Astrocyte of the spinal cord (primary cell): ENCODE measurements at regions not wholly inside any gene's neighbourhood (a gene's known extent, or its start where the extent isn't known, plus 50 kb on each side); places are given as distances from the start of the nearest gene placed in this dataset.

ENCODE experiments used
- DNase-seq: peaks from one replicate; pipeline ENCODE4 v3.0.0; 2011; ENCODE audit warnings: low read depth, low spot score
- H3K4me3 ChIP-seq: 2 replicates; pipeline ENCODE4 v1.5.1; 2011; ENCODE audit warnings: low read depth, mild to moderate bottlenecking, low read length, moderate library complexity
- in situ Hi-C: cut with HindIII; loops from 2 replicates; pipeline ENCODE4 v1.10.0; 2017; ENCODE audit warnings: low sequenced_read_pairs
- TF ChIP-seq, protein P1 (sequence below): IDR thresholded peaks from 2 replicates; pipeline ENCODE4 v1.5.1; 2012; ENCODE audit warnings: low read depth, mild to moderate bottlenecking, low read length, inconsistent platforms

DNA sequence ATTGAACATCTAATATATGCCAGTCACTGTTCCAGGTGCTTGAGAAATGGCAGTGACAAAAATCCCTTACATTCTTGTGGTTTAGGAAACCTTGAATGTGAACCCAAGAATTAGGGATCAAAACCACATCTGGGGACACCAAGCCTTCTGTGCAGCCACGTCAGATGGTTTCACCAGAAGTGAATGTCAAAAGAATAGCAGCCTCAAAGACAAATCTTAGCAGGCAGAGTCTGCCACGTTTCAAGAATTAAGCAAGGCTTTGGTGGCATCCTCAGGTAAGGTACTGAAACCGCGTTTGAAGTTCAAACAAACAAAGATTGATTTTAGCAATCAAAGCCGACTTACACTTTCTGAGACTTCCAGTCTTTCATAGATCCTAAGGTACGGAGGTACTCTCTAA, 225.5 kb upstream of the GNAI1 start:
- DNase-seq: no peak
- TF ChIP-seq, protein P1, sequence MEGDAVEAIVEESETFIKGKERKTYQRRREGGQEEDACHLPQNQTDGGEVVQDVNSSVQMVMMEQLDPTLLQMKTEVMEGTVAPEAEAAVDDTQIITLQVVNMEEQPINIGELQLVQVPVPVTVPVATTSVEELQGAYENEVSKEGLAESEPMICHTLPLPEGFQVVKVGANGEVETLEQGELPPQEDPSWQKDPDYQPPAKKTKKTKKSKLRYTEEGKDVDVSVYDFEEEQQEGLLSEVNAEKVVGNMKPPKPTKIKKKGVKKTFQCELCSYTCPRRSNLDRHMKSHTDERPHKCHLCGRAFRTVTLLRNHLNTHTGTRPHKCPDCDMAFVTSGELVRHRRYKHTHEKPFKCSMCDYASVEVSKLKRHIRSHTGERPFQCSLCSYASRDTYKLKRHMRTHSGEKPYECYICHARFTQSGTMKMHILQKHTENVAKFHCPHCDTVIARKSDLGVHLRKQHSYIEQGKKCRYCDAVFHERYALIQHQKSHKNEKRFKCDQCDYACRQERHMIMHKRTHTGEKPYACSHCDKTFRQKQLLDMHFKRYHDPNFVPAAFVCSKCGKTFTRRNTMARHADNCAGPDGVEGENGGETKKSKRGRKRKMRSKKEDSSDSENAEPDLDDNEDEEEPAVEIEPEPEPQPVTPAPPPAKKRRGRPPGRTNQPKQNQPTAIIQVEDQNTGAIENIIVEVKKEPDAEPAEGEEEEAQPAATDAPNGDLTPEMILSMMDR: no peak
- no peak overlapping the region for H3K4me3 ChIP-seq
- in situ Hi-C loops: no loop called here

DNA sequence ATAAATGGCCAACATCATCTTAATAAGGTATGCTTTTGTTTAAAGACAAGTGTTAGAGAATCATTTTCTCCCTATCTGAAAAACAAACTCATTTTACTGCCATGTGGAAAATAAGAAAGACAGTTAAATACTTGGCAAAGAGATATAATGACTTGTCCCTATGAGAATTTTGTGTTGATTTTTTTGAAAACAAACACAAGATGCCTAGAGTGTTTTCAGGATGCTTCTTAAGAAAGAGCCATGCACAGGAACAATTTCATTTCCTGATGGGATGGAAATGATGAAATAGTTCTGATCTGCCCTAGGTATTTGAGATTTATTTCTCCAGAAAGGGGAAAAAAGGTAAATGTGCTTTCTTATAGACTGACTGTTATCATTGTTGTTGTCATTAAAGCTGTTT, 237.5 kb upstream of the GNAI1 start:
- in situ Hi-C loops: no loop called here
- no peak for DNase-seq
- H3K4me3 ChIP-seq: no peak overlapping the region
- TF ChIP-seq, protein P1: no peak

DNA sequence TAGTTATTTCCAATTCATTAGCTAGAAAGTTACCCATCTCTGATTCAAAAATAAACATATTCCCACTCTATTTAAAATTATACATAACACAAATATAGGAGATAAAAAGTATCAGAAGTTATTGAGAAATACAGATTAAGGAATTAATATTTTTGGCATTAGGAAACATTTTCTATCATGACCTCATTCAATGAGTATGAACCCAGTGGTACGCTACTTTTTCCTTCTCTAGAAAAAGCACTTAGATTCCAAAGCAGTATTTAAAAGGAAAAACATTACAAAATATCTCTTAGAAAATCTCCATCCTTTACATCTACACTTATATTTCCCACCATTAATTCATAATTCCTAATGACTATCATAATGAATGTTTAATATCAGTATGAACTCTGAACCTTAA, 240.6 kb upstream of the GNAI1 start:
- TF ChIP-seq, protein P1: no peak
- no peak for DNase-seq
- in situ Hi-C loops: no loop called here
- no peak overlapping the region for H3K4me3 ChIP-seq

DNA sequence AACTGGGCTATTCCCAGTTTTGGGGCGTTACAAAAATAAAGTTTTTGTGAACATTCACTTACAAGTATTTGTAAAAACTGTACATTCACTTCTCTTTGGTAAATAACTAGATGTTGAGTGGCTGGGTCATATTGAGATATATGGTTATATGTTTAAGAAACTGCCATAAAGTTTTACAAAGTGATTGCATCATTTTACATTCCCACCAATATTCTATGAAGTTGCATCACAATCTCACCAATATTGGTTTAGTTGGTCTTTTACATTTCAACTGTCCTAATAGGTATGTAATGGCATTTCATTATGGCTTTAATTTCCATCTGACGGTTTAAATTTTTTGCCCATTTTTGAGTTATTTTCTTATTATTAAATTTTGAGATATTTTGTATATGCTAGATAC, 251.7 kb upstream of the GNAI1 start:
- in situ Hi-C loops: no loop called here
- TF ChIP-seq, protein P1: no peak
- no peak for DNase-seq
- no peak overlapping the region for H3K4me3 ChIP-seq

DNA sequence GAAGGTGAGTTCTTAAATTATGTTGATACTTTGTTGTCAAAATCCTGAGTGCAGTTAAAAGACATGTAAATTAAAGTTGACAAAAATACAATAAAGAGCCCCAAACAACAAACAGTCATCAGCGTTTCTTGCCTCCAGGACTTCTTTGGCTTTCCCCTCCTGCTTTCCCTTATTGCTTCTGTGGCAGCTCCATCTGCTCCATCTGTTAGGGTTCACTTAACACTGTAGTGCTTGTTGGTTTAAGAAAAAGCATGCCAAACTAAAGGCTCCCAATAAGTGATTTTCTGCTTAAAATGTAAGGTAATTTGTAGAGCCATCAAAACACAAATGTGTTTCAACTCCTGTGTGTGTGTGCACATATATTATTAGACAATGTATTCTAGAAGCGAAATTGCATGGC, 254.3 kb upstream of the GNAI1 start:
- in situ Hi-C loops: no loop called here
- no peak overlapping the region for H3K4me3 ChIP-seq
- DNase-seq: no peak
- TF ChIP-seq, protein P1: no peak

DNA sequence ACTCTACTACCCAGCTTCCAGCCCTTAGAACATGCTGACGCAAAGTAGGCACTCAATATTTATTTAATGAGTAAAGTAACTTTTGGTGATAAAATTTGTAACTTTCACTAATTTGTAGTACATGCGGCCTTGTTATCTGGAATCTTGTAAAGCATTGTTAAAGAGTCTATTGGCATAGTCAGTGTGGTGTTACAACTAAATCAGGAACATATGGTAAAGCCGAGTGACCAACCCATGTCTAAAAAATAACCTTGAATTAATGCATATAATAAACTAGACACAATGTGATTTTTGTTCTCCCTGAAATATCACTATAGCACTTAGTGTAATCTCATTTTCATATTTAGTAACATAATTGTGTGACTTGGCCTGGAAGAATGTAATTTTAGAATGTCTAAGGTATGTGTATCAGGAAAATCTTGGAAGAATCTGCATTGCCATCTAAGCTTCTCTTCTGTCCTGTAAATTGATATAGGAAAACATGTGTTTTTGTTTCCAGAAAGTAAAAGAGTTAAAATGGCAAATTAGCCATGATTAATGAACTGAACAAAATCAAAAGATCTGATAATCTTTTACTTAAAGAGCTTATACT, 256.7 kb upstream of the GNAI1 start:
- TF ChIP-seq, protein P1: no peak
- no peak for DNase-seq
- H3K4me3 ChIP-seq: no peak overlapping the region
- in situ Hi-C loops: no loop called here

DNA sequence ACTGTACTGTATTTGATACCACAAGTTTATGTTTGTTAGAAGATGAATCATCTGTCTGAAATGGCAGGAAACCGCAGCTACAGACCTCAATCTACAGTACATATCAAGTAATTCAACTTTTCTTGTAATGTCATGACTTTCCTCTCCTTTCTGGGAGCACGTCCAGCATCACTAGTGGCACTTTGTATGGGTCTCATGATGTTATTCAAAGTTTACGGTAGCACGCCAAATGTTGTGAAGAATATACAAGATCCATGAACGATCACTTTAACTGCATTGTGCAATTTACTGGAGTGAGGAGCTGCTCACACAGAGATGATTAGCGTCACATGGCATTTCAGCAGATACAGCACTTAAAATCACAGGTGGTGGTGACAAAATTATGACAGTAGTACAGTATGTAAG, 257.8 kb upstream of the GNAI1 start:
- peak; percentile 92 for DNase-seq
- TF ChIP-seq, protein P1: no peak
- H3K4me3 ChIP-seq: no peak overlapping the region
- in situ Hi-C loops: no loop called here
